ENCODE measurements at regions not wholly inside any gene's neighbourhood (a gene's known extent, or its start where the extent isn't known, plus 50 kb on each side); places are given as distances from the start of the nearest gene placed in this dataset.
"Not testable (repeated sequence)": the region's sequence is repeated elsewhere in the genome, so short reads cannot be mapped to it uniquely, and the experiment has no call there.

- in situ Hi-C loops (cut with HindIII; ENCODE audit: low sequenced_read_pairs) = no loop called here
- TF ChIP-seq CTCF (IDR thresholded peaks at IDR 0.05; ENCODE audit: low read depth, low read length, missing control alignments) = no peak
These were observed 101.6 kb upstream of the MEF2A start for GRCh38 chr15:99464137-99464536.

GRCh38 chr15:99466701-99467337, 99.0 kb upstream of the MEF2A start:
- no peak for DNase-seq (ENCODE audit: low read depth)
- TF ChIP-seq CTCF (IDR thresholded peaks at IDR 0.05; ENCODE audit: low read depth, low read length, missing control alignments) = no peak
- no peak overlapping the region for H3K4me3 ChIP-seq (ENCODE audit: low read depth, low read length)
- in situ Hi-C loops (cut with HindIII; ENCODE audit: low sequenced_read_pairs) = no loop called here

More at GRCh38 chr15:99464137-99464536, 101.6 kb upstream of the MEF2A start:
- no peak overlapping the region for H3K4me3 ChIP-seq (ENCODE audit: low read depth, low read length)
- DNase-seq (ENCODE audit: low read depth) = no peak

GRCh38 chr15:99467338-99467720, 98.5 kb upstream of the MEF2A start:
- no peak for DNase-seq (ENCODE audit: low read depth)
- in situ Hi-C loops (cut with HindIII; ENCODE audit: low sequenced_read_pairs) = no loop called here

GRCh38 chr15:99467853-99468464, 97.8 kb upstream of the MEF2A start:
- no peak overlapping the region for H3K4me3 ChIP-seq (ENCODE audit: low read depth, low read length)
- in situ Hi-C loops (cut with HindIII; ENCODE audit: low sequenced_read_pairs) = no loop called here

More at GRCh38 chr15:99467338-99467720, 98.5 kb upstream of the MEF2A start:
- no peak overlapping the region for H3K4me3 ChIP-seq (ENCODE audit: low read depth, low read length)
- TF ChIP-seq CTCF (IDR thresholded peaks at IDR 0.05; ENCODE audit: low read depth, low read length, missing control alignments) = no peak

GRCh38 chr15:99470204-99470603, 95.6 kb upstream of the MEF2A start:
- in situ Hi-C loops (cut with HindIII; ENCODE audit: low sequenced_read_pairs); DNase-seq (ENCODE audit: low read depth); H3K4me3 ChIP-seq (ENCODE audit: low read depth, low read length): not testable (repeated sequence)

More at GRCh38 chr15:99467853-99468464, 97.8 kb upstream of the MEF2A start:
- TF ChIP-seq CTCF (IDR thresholded peaks at IDR 0.05; ENCODE audit: low read depth, low read length, missing control alignments) = no peak
- DNase-seq (ENCODE audit: low read depth) = no peak

- in situ Hi-C loops (cut with HindIII; ENCODE audit: low sequenced_read_pairs) = no loop called here
- no peak overlapping the region for H3K4me3 ChIP-seq (ENCODE audit: low read depth, low read length)
- no peak for TF ChIP-seq CTCF (IDR thresholded peaks at IDR 0.05; ENCODE audit: low read depth, low read length, missing control alignments)
- DNase-seq (ENCODE audit: low read depth) = no peak
These were observed 93.2 kb upstream of the MEF2A start for GRCh38 chr15:99472416-99473145.

All from astrocyte of the cerebellum (primary cell).